RWPE1 (cell line): ENCODE measurements at regions not wholly inside any gene's neighbourhood (a gene's known extent, or its start where the extent isn't known, plus 50 kb on each side); places are given as distances from the start of the nearest gene placed in this dataset.
"Not testable (repeated sequence)": the region's sequence is repeated elsewhere in the genome, so short reads cannot be mapped to it uniquely, and the experiment has no call there.

Source experiments
- CTCF ChIA-PET: fragments of 350-600 bp; sonication (Branson Sonifier 250); formaldehyde crosslinking; extraction: SDS; loops from one replicate; lab custom pipeline; 2021; lab: Yijun Ruan, JAX
- POLR2A ChIA-PET: fragments of 400-600 bp; formaldehyde crosslinking; extraction: SDS; loops from one replicate; lab custom pipeline; 2020; ENCODE audit warnings: antibody characterized with exemption; ENCODE audit not compliant: low non-redundant PET; lab: Yijun Ruan, JAX
- DNase-seq: peaks from one replicate; pipeline ENCODE4 v3.0.0; 2012; ENCODE audit warnings: low spot score
- H3K27ac ChIP-seq: fragments of 450-650 bp; 2 replicates; pipeline ENCODE4 v1.5.1; 2017
- CTCF ChIP-seq: fragments of 450-650 bp; conservative IDR thresholded peaks from 2 replicates; pipeline ENCODE4 v1.5.1; 2017; ENCODE audit warnings: low read depth, mild to moderate bottlenecking

DNA sequence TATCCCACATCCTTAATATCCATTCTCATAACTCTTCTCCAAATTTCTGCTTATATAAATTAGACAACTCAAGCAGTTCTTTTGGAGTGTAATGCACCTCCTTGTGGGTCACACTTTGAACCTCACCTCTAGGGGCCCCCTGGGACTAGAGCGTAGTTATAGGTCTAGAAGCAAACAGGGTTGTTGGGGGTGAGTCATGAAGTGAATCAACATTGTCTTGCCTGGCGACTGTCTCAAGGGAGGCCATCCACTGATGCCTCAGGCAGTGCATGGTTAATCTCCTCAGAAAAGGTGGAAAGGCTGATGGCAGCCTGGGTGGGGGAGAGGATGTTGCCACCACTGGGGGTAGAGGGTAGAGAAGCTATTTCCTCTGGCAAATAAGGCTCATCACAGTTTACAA is 129.1 kb downstream of the TNFRSF21 start:
- ChIA-PET POLR2A (no interaction called here), CTCF (interaction anchor here (0.7 kb wide), 1 partner anchor 78 kb away, joined by 3 read pairs; no protein-coding TSS in a partner anchor)
- TF ChIP-seq CTCF: no peak
- H3K27ac ChIP-seq: no peak overlapping the region
- DNase-seq: peak; percentile 67

DNA sequence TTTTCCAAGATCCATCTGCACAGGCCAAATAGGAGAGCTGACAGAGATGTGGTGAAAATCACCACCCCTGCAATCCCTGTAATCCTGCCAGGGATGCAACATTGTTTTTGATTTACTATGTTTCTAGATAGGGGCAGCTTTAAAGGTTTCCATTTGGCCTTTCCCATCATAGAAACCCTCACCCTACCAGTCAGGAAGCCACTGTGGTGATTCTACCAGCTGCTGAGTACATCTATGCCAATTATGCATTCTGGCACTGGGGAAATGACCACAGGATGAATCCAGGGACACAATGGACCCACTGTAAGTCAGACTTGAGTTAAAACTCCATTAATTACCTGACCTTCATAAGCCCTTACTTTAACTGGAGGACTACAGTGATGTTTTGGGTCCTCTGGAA is 130.4 kb downstream of the TNFRSF21 start:
- no peak for TF ChIP-seq CTCF
- ChIA-PET CTCF (no interaction called here), POLR2A (no interaction called here)
- DNase-seq: no peak
- no peak overlapping the region for H3K27ac ChIP-seq

DNA sequence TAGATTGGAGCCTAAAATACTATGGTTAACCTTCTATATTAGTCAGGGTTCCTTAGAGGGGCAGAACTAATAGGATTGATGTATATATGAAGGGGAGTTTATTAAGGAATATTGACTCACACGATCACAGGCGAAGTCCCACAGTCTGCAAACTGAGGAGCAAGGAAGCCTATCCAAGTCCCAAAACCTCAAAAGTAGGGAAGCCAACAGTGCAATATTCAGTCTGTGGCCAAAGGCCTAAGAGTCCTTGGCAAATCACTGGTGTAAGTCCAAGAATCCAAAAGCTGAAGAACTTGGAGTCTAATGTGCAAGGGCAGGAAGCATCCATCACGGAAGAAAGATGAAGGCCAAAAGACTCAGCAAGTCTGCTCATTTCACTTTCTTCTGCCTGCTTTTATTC is 133.5 kb upstream of the ADGRF1 start:
- TF ChIP-seq CTCF: no peak
- no peak for DNase-seq
- H3K27ac ChIP-seq: no peak overlapping the region
- CTCF ChIA-PET: interaction anchor here (0.6 kb wide), 1 partner anchor 13 kb away, joined by 3 read pairs; no protein-coding TSS in a partner anchor
- POLR2A ChIA-PET: no interaction called here

- TF ChIP-seq CTCF: no peak
- CTCF ChIA-PET: no interaction called here
- H3K27ac ChIP-seq: no peak overlapping the region
- DNase-seq: no peak
- POLR2A ChIA-PET: no interaction called here
Measured at GRCh38 chr6:47174502-47175023, 132.4 kb upstream of the ADGRF1 start.

GRCh38 chr6:47174063-47174462 is 131.9 kb upstream of the ADGRF1 start:
- H3K27ac ChIP-seq, CTCF ChIA-PET, DNase-seq, POLR2A ChIA-PET: not testable (repeated sequence)

DNA sequence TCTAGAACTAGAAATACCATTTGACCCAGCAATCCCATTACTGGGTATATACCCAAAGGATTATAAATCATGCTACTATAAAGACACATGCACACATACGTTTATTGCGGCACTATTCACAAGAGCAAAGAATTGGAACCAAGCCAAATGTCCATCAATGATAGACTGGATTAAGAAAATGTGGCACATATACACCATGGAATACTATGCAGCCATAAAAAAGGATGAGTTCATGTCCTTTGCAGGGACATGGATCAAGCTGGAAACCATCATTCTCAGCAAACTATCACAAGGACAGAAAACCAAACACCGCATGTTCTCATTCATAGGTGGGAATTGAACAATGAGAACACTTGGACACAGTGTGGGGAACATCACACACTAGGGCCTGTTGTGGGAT is 131.0 kb upstream of the ADGRF1 start:
- DNase-seq, H3K27ac ChIP-seq, POLR2A ChIA-PET, CTCF ChIA-PET: not testable (repeated sequence)

- ChIA-PET POLR2A (no interaction called here), CTCF (no interaction called here)
- no peak for TF ChIP-seq CTCF
- DNase-seq: no peak
- peak overlapping the region; percentile 91 for H3K27ac ChIP-seq
Measured at GRCh38 chr6:47170617-47170947, 128.4 kb upstream of the ADGRF1 start.
